Neural progenitor cell (in vitro differentiated cells): ENCODE measurements at regions not wholly inside any gene's neighbourhood (a gene's known extent, or its start where the extent isn't known, plus 50 kb on each side); places are given as distances from the start of the nearest gene placed in this dataset.

Source experiments
- CTCF ChIP-seq: fragments of 200-600 bp; sonication (generic); IDR thresholded peaks from 2 replicates; pipeline ENCODE4 v1.5.1; 2017; ENCODE audit warnings: antibody characterized with exemption, mild to moderate bottlenecking
- EZH2phosphoT487 ChIP-seq: fragments of 200-600 bp; sonication (generic); IDR thresholded peaks from 2 replicates; pipeline ENCODE4 v1.6.1; 2017; ENCODE audit warnings: antibody characterized with exemption

- no peak for TF ChIP-seq CTCF
- no peak for TF ChIP-seq EZH2phosphoT487
Measured at GRCh38 chr2:64853306-64853705, 135.9 kb upstream of the SLC1A4 start.
